ENCODE measurements at regions not wholly inside any gene's neighbourhood (a gene's known extent, or its start where the extent isn't known, plus 50 kb on each side); places are given as distances from the start of the nearest gene placed in this dataset.

DNA sequence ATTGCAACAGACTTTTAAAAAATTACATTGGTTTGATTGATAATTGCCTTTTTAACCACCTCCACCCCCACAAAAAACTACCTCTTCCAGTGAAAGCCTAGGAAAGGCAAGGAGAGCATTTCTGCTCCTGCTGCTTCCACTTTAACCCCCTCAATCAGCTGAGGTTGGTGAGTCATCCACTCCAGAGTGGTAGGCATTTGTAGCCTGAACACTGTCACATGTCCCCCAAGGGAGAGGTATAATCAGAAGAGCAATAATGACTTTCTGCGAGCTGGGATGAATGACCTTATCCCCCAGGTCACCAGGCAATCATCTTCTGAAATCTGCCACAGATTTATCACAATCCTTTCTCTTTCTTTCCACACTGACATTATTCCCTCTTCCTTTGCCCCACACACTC lies 126.6 kb upstream of the CAMK1G start:
- Histone ChIP-seq H3K4me1 (no peaks in the 10 kb centered on the region), H3K4me3 (no peak overlapping the region), H3K9me3 (no peaks in the 10 kb centered on the region), H3K27ac (no peak overlapping the region), H3K27me3 (peaks cover 2% of the 10 kb centered on the region), H3K36me3 (no peaks in the 10 kb centered on the region)
- no peak for DNase-seq (ENCODE audit: low spot score in 2 of 2)
- 60% methylated on average over 1 of the region's 1 CpG for WGBS
- TF ChIP-seq, protein P1, sequence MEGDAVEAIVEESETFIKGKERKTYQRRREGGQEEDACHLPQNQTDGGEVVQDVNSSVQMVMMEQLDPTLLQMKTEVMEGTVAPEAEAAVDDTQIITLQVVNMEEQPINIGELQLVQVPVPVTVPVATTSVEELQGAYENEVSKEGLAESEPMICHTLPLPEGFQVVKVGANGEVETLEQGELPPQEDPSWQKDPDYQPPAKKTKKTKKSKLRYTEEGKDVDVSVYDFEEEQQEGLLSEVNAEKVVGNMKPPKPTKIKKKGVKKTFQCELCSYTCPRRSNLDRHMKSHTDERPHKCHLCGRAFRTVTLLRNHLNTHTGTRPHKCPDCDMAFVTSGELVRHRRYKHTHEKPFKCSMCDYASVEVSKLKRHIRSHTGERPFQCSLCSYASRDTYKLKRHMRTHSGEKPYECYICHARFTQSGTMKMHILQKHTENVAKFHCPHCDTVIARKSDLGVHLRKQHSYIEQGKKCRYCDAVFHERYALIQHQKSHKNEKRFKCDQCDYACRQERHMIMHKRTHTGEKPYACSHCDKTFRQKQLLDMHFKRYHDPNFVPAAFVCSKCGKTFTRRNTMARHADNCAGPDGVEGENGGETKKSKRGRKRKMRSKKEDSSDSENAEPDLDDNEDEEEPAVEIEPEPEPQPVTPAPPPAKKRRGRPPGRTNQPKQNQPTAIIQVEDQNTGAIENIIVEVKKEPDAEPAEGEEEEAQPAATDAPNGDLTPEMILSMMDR (IDR thresholded peaks at IDR 0.05), result no peak
- TF ChIP-seq POLR2A (IDR thresholded peaks at IDR 0.05), result no peak
- TF ChIP-seq POLR2AphosphoS5 (IDR thresholded peaks at IDR 0.05), result no peak
- TF ChIP-seq EP300 (IDR thresholded peaks at IDR 0.05), result no peak

DNA sequence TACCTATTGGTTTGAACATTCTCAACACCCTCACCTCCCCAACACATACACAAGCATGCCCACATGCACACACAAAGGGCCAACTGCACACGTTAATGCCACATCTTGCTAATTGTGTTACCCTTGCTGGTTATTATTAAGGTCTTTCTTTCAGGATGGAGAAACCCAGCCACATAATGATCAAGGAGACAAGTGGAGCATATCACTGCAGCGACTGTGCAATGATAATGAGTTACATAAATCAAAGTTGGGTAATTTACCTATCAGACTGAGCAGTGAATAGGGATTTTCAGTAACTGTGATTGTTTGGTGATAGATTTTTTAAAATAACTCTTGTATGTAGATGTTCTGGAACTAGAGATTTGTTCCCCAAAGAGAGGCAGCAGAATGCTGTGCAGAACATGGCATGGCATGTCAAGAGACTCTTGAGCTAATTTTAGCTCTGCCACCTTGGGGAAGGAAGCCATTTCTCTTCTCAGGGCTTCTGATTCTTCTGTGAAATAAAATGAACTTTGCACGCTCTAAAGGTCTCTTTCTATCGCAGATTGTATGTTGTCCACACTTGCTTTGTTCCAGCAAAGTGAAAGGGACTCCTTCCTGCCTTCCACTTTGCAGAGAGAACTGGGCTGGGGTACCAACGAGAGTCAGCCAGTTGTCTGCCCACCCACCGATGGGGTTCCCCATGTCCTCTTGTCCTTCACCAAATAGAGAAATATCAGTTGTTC lies 126.0 kb upstream of the CAMK1G start:
- H3K27ac ChIP-seq, result no peak overlapping the region
- no peaks in the 10 kb centered on the region for H3K4me1 ChIP-seq
- WGBS, result 89% methylated on average over 6 of the region's 6 CpGs
- DNase-seq (ENCODE audit: low spot score in 2 of 2), result no peak
- H3K4me3 ChIP-seq, result no peak overlapping the region
- TF ChIP-seq, protein P1 (IDR thresholded peaks at IDR 0.05), result no peak
- no peak for TF ChIP-seq EP300 (IDR thresholded peaks at IDR 0.05)
- TF ChIP-seq POLR2AphosphoS5 (IDR thresholded peaks at IDR 0.05), result no peak
- TF ChIP-seq POLR2A (IDR thresholded peaks at IDR 0.05), result no peak
- H3K9me3 ChIP-seq, result no peaks in the 10 kb centered on the region
- no peaks in the 10 kb centered on the region for H3K36me3 ChIP-seq
- peaks cover 2% of the 10 kb centered on the region for H3K27me3 ChIP-seq

DNA sequence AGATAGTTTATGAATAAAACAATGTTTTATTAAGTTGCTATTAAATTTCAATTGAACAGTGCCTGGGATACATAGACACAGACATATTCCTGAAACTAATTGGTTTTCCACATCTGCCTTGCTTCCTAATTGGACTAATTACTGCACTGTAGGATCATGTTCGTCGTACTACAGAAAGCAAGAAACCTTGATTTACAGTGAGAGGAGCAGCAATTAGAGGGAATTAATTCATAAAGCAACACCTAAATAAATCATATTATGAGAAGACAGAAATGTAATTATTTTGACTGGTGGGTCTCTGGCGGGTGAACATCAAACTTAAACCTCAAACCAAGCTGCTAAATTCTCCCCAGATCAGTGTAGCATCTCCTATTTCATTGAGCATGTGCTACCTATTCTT lies 124.6 kb upstream of the CAMK1G start:
- TF ChIP-seq POLR2A (IDR thresholded peaks at IDR 0.05), result no peak
- no peak for TF ChIP-seq EP300 (IDR thresholded peaks at IDR 0.05)
- no peak for TF ChIP-seq POLR2AphosphoS5 (IDR thresholded peaks at IDR 0.05)
- TF ChIP-seq, protein P1 (IDR thresholded peaks at IDR 0.05), result no peak
- Histone ChIP-seq H3K36me3 (no peaks in the 10 kb centered on the region), H3K9me3 (no peaks in the 10 kb centered on the region), H3K4me3 (no peak overlapping the region), H3K27ac (no peak overlapping the region), H3K4me1 (no peaks in the 10 kb centered on the region), H3K27me3 (peaks cover 2% of the 10 kb centered on the region)
- WGBS, result 77% methylated on average over 3 of the region's 3 CpGs
- no peak for DNase-seq (ENCODE audit: low spot score in 2 of 2)

DNA sequence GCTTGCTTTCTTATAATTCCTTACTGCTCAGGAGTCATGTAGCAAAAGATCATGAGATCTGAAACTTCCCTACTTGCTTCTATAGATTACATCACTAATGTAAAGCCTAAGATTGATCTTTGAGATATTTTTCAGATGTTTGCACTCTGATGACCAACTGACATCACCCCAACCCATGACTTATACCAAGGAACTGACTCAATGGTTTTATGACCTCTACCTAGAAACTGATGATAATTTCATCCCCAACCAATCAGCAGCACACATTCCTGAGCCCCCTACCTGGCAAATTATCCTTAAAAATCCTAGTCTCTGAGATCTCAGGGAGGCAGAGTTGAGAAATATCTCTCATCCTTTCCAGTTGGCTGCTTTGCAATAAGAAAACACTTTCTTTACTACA lies 122.3 kb upstream of the CAMK1G start:
- Histone ChIP-seq H3K4me3 (no peak overlapping the region), H3K4me1 (no peaks in the 10 kb centered on the region), H3K27ac (no peak overlapping the region), H3K36me3 (no peaks in the 10 kb centered on the region), H3K9me3 (no peaks in the 10 kb centered on the region), H3K27me3 (peaks cover 2% of the 10 kb centered on the region)
- no peak for DNase-seq (ENCODE audit: low spot score in 2 of 2)
- TF ChIP-seq, protein P1 (IDR thresholded peaks at IDR 0.05), result no peak
- TF ChIP-seq POLR2A (IDR thresholded peaks at IDR 0.05) (no peak), EP300 (IDR thresholded peaks at IDR 0.05) (no peak), POLR2AphosphoS5 (IDR thresholded peaks at IDR 0.05) (no peak)

DNA sequence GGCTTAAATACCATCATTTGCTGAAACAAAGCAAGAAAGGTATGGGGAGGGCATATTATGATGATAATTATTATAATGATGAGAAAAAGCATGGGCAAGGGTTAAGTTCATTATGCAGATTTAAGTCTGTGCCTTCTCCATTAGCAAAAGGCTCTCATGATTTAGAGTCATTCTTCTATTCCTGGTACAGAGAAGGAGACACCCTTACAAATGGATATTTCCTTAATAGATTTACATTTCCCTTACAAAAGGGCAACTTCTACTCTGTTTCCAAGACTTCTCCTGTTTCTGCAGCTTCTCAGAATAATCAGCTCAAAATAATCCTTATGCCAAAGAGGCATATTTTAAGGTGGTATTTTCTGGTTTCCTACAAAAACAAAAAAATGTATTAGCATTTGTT lies 121.1 kb upstream of the CAMK1G start:
- H3K27ac ChIP-seq, result no peak overlapping the region
- no peaks in the 10 kb centered on the region for H3K4me1 ChIP-seq
- TF ChIP-seq, protein P1 (IDR thresholded peaks at IDR 0.05), result no peak
- TF ChIP-seq POLR2AphosphoS5 (IDR thresholded peaks at IDR 0.05), result no peak
- TF ChIP-seq POLR2A (IDR thresholded peaks at IDR 0.05), result no peak
- TF ChIP-seq EP300 (IDR thresholded peaks at IDR 0.05), result no peak
- no peak overlapping the region for H3K4me3 ChIP-seq
- DNase-seq (ENCODE audit: low spot score in 2 of 2), result no peak
- H3K27me3 ChIP-seq, result peaks cover 2% of the 10 kb centered on the region
- H3K9me3 ChIP-seq, result no peaks in the 10 kb centered on the region
- no peaks in the 10 kb centered on the region for H3K36me3 ChIP-seq
